ENCODE measurements at regions not wholly inside any gene's neighbourhood (a gene's known extent, or its start where the extent isn't known, plus 50 kb on each side); places are given as distances from the start of the nearest gene placed in this dataset.

- TF ChIP-seq POLR2AphosphoS5 (IDR thresholded peaks at IDR 0.05), result no peak
- no peak for TF ChIP-seq CTCF (IDR thresholded peaks at IDR 0.05)
- TF ChIP-seq POLR2A (IDR thresholded peaks at IDR 0.05), result no peak
These were observed 279.6 kb upstream of the CADM2 start for GRCh38 chr3:84679211-84679610.

Measured in prostate gland (tissue), 2 donors.